ENCODE measurements at regions not wholly inside any gene's neighbourhood (a gene's known extent, or its start where the extent isn't known, plus 50 kb on each side); places are given as distances from the start of the nearest gene placed in this dataset.

DNA sequence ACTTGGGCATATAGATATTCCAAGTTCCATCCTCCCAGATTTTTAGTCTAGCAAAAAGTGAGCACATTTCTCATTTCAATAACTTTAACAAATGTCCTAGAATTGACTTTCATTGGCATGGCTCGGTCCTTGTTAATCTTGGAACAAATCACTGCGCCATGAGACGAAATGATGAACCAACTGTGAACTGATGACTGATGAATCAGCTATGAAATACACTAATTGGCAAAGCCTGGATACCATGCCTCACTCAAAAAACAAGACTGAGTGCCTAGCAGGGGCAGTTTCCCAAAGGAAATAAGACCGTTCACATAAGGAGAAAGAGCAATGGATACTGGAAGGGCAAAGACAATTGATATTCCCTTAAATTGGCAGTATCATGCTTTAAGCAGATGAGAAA, 248.6 kb upstream of the VEGFC start:
- Mint-ChIP-seq H3K27ac (no peak overlapping the region), H3K9me3 (peaks cover 0 to 2% (median 0%) of the 10 kb centered on the region in 7 donors), H3K36me3 (no peaks in the 10 kb centered on the region), H3K27me3 (ENCODE audit: low read depth in 3 of 3) (peaks cover 0 to 5% (median 4%) of the 10 kb centered on the region in 3 donors), H3K4me1 (no peaks in the 10 kb centered on the region), H3K4me3 (no peak overlapping the region)
- H3K9ac ChIP-seq (ENCODE audit: insufficient read depth, low read length, poor library complexity, severe bottlenecking) = no peak overlapping the region
- WGBS (ENCODE audit: insufficient coverage) = 100% methylated on average over 1 of the region's 4 CpGs
- TF ChIP-seq, protein P1, sequence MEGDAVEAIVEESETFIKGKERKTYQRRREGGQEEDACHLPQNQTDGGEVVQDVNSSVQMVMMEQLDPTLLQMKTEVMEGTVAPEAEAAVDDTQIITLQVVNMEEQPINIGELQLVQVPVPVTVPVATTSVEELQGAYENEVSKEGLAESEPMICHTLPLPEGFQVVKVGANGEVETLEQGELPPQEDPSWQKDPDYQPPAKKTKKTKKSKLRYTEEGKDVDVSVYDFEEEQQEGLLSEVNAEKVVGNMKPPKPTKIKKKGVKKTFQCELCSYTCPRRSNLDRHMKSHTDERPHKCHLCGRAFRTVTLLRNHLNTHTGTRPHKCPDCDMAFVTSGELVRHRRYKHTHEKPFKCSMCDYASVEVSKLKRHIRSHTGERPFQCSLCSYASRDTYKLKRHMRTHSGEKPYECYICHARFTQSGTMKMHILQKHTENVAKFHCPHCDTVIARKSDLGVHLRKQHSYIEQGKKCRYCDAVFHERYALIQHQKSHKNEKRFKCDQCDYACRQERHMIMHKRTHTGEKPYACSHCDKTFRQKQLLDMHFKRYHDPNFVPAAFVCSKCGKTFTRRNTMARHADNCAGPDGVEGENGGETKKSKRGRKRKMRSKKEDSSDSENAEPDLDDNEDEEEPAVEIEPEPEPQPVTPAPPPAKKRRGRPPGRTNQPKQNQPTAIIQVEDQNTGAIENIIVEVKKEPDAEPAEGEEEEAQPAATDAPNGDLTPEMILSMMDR (IDR thresholded peaks at IDR 0.05) = no peak
- H3K4me2 ChIP-seq (replicated peaks; ENCODE audit: extremely low read depth, low read length, poor library complexity, severe bottlenecking) = no peak overlapping the region
- intact Hi-C loops (cut with micrococcal nuclease) = loop anchor here in 1 of 2 donors (10.0 kb wide), 1 partner anchor 77 kb away; no protein-coding TSS in a partner anchor
- H3K27ac ChIP-seq (ENCODE audit: low read depth in 1 of 2, low read length in 2 of 2) = no peak overlapping the region
- H3K79me2 ChIP-seq (ENCODE audit: insufficient read depth, low read length) = no peaks in the 10 kb centered on the region
- no peak overlapping the region for H3K4me3 ChIP-seq (replicated peaks in 1 of 3; ENCODE audit: low read depth in 2 of 3, low read length in 3 of 3)
- no peak for DNase-seq
- no peak overlapping the region for H2AFZ ChIP-seq (ENCODE audit: insufficient read depth, low read depth, low read length, poor library complexity, severe bottlenecking)
- no peaks in the 10 kb centered on the region for H3K4me1 ChIP-seq (ENCODE audit: control insufficient read depth in 1 of 2, insufficient read depth in 2 of 2, low read length in 2 of 2)
- no peaks in the 10 kb centered on the region for H3K9me3 ChIP-seq (replicated peaks in 1 of 2; ENCODE audit: control insufficient read depth in 1 of 2, insufficient read depth in 1 of 2, low read length in 2 of 2)
- no peaks in the 10 kb centered on the region for H4K20me1 ChIP-seq (ENCODE audit: insufficient read depth, low read length)
- H3K36me3 ChIP-seq (replicated peaks in 1 of 2; ENCODE audit: control insufficient read depth in 1 of 2, insufficient read depth in 2 of 2, low read length in 2 of 2) = no peaks in the 10 kb centered on the region
- no peaks in the 10 kb centered on the region for H3K27me3 ChIP-seq (ENCODE audit: control insufficient read depth in 2 of 2, insufficient read depth in 2 of 2, low read length in 2 of 2)

DNA sequence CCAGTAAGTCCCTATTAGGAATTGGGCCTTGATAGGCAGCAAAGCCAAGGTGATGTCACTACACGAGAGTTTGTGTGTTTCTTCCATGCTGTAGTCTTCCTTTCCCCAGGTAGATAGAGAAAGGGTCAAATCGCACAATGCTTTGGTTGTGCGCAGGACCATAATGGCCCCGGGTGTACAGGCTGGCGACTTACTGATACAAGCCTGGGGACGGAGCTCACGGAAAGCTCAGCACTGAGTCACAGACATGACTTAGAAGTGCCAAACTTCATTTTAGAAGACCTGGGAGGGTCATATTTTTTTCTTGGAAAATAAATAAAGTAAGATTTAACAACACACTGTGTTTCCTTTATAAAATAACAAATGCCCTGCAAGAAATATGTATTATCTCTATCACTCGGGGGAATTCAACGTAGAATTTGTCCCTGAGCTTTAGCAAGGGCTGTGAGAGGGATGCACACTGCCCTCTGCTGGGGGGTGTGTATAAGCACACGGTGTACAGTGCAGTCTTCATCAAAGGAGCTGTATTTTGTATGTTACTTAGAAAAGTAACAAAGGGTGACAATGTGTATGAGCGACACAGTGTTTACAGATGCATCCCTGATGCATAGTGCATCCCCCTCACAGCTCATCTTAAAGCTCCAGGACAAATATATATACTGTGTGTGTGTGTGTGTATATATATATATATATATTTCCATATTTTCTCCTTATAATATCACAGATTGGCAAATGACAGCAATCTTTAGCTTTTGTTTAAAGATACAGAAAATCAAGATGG, 254.5 kb upstream of the VEGFC start:
- Mint-ChIP-seq H3K27me3 (ENCODE audit: low read depth in 3 of 3) (peaks cover 0 to 5% (median 3%) of the 10 kb centered on the region in 3 donors), H3K4me3 (no peak overlapping the region), H3K9me3 (no peaks in the 10 kb centered on the region), H3K27ac (no peak overlapping the region), H3K36me3 (no peaks in the 10 kb centered on the region), H3K4me1 (no peaks in the 10 kb centered on the region)
- Histone ChIP-seq H4K20me1 (ENCODE audit: insufficient read depth, low read length) (no peaks in the 10 kb centered on the region), H3K79me2 (ENCODE audit: insufficient read depth, low read length) (no peaks in the 10 kb centered on the region), H3K4me3 (replicated peaks in 1 of 3; ENCODE audit: low read depth in 2 of 3, low read length in 3 of 3) (no peak overlapping the region), H2AFZ (ENCODE audit: insufficient read depth, low read depth, low read length, poor library complexity, severe bottlenecking) (no peak overlapping the region), H3K36me3 (replicated peaks in 1 of 2; ENCODE audit: control insufficient read depth in 1 of 2, insufficient read depth in 2 of 2, low read length in 2 of 2) (no peaks in the 10 kb centered on the region), H3K4me1 (ENCODE audit: control insufficient read depth in 1 of 2, insufficient read depth in 2 of 2, low read length in 2 of 2) (no peaks in the 10 kb centered on the region), H3K9ac (ENCODE audit: insufficient read depth, low read length, poor library complexity, severe bottlenecking) (no peak overlapping the region), H3K9me3 (replicated peaks in 1 of 2; ENCODE audit: control insufficient read depth in 1 of 2, insufficient read depth in 1 of 2, low read length in 2 of 2) (no peaks in the 10 kb centered on the region), H3K4me2 (replicated peaks; ENCODE audit: extremely low read depth, low read length, poor library complexity, severe bottlenecking) (no peak overlapping the region), H3K27ac (ENCODE audit: low read depth in 1 of 2, low read length in 2 of 2) (no peak overlapping the region), H3K27me3 (ENCODE audit: control insufficient read depth in 2 of 2, insufficient read depth in 2 of 2, low read length in 2 of 2) (peaks cover 0 to 2% of the 10 kb centered on the region in 2 donors)
- DNase-seq = peak; percentile 10 to 45 (median 17)
- intact Hi-C loops (cut with micrococcal nuclease) = loop anchor here in 1 of 2 donors (10.0 kb wide), 1 partner anchor 82 kb away; no protein-coding TSS in a partner anchor
- 76% methylated on average over 5 of the region's 11 CpGs for WGBS (ENCODE audit: insufficient coverage)
- TF ChIP-seq, protein P1 (IDR thresholded peaks at IDR 0.05) = peak; percentile 78

All from CD14-positive monocyte (primary cell).